ENCODE measurements at regions not wholly inside any gene's neighbourhood (a gene's known extent, or its start where the extent isn't known, plus 50 kb on each side); places are given as distances from the start of the nearest gene placed in this dataset.

DNA sequence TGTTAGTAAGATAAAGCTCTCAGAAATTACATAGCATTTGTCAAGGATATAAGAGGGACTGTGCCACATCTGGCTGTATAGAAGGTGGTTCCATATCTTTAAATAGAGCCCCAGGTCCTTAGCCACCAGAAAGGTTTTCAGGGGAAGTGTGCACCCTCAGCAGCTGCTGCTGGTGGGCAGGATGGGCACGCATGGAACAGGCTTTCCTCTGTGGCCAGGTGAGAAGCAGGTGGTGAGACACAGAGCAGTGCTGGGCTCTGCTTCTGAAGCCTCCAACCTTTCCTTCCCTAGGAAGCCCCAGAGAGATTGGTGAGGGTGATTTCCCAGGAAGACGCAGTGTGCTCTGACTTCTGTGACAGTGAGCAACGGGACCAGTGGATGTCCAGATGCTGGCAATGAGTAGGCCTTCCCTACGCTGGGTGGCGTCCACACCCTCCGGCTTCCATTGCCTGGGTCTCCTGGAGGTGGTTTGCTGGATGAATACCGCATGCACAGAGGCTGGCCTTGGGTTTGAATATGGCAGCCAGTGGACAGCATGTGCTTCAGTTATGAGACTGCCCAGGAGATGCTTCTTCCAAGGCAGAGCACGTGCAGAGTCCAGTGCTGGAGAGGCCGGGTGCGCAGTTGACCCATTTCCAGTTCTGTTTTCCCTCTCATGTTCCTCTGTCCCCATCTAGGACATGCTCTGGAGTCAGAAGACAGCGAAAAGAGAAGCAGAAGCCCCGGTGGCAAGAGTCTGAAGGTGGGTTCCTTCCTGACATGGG, 52.7 kb upstream of the POLG start:
- H3K9me2 ChIP-seq (ENCODE audit: insufficient read depth), result no peaks in the 10 kb centered on the region
- no peaks in the 10 kb centered on the region for H3K36me3 ChIP-seq (ENCODE audit: insufficient read depth)
- peaks cover 46% of the 10 kb centered on the region for H3K4me1 Mint-ChIP-seq

DNA sequence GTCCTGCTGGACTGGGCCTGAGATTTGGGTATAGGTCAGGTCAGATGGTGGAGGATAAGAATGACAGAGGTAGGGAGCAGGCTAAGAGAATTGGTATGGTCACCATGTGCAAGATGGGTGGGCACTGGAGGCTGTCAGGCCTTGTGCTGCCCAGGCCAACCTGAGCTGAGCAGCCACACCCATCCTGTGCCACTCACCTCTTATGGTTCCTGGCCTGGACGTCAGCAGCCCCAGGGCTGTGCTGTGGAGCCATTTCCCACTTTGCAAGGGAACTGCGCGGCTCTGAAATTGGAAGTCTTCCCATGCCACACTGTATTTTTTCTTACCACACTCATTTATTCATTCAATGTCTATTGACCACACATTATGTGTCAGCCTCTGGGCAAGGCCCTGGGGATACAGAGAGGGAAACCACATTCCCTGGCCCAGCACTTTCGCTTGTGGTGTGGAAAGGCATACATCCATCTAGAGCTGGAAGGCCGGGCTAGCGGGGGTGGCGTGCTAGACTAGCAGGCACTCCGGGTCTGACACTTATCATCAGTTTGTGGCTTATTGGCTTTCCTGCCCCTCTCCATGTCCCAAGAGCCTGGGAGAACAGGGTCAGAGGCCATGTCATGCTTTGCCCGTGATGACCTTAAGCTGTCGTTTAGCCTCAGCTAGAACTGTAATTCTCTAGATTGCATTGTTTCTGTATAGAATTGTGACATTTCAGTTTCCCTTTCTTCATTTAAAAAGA, 51.1 kb upstream of the POLG start:
- Histone ChIP-seq H3F3A (replicated peaks; ENCODE audit: low read depth) (no peaks in the 10 kb centered on the region), H3K36me3 (ENCODE audit: insufficient read depth) (peaks cover 5% of the 10 kb centered on the region; the same call in 1 of the 2 replicates), H3K27ac (ENCODE audit: low read depth) (no peak overlapping the region), H3K4me2 (no peak overlapping the region), H3K4me3 (no peak overlapping the region), H3K4me1 (ENCODE audit: insufficient read depth) (peaks cover 31% of the 10 kb centered on the region), H3K9me2 (ENCODE audit: insufficient read depth) (no peaks in the 10 kb centered on the region), H3K79me2 (replicated peaks; ENCODE audit: insufficient read depth) (no peaks in the 10 kb centered on the region), H4K20me1 (replicated peaks; ENCODE audit: insufficient read depth) (peaks cover 9% of the 10 kb centered on the region; the same call in 1 of the 2 replicates), H3K27me3 (ENCODE audit: insufficient read depth) (peaks cover 98% of the 10 kb centered on the region), H2AFZ (no peak overlapping the region)
- no peak overlapping the region for H3K4me3 Mint-ChIP-seq
- DNase-seq (ENCODE audit: low spot score) (no peak), ATAC-seq (no peak)
- no peaks in the 10 kb centered on the region for H3K9me3 Mint-ChIP-seq
- no peaks in the 10 kb centered on the region; the same call in 2 of the 3 replicates for H3K36me3 Mint-ChIP-seq (ENCODE audit: low read depth)
- no peak overlapping the region for H3K27ac Mint-ChIP-seq
- peaks cover 36% of the 10 kb centered on the region for H3K4me1 Mint-ChIP-seq
- H3K27me3 Mint-ChIP-seq (ENCODE audit: insufficient read depth, low read depth, poor library complexity), result peaks cover 85% of the 10 kb centered on the region
- TF ChIP-seq, protein P1, sequence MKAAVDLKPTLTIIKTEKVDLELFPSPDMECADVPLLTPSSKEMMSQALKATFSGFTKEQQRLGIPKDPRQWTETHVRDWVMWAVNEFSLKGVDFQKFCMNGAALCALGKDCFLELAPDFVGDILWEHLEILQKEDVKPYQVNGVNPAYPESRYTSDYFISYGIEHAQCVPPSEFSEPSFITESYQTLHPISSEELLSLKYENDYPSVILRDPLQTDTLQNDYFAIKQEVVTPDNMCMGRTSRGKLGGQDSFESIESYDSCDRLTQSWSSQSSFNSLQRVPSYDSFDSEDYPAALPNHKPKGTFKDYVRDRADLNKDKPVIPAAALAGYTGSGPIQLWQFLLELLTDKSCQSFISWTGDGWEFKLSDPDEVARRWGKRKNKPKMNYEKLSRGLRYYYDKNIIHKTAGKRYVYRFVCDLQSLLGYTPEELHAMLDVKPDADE (IDR thresholded peaks at IDR 0.05), result no peak
- TF ChIP-seq REST (IDR thresholded peaks at IDR 0.05; ENCODE audit: unreplicated experiment), result no peak
- TF ChIP-seq POLR2AphosphoS5 (IDR thresholded peaks at IDR 0.05; ENCODE audit: low read depth), result no peak
- no peak for TF ChIP-seq JUNB (IDR thresholded peaks at IDR 0.05; ENCODE audit: unreplicated experiment)
- no peak for TF ChIP-seq NANOG (IDR thresholded peaks at IDR 0.05; ENCODE audit: borderline replicate concordance)

More for the DNA sequence above, 52.7 kb upstream of the POLG start:
- Mint-ChIP-seq H3K4me3 (no peak overlapping the region), H3K27ac (no peak overlapping the region), H3K27me3 (ENCODE audit: insufficient read depth, low read depth, poor library complexity) (peaks cover 85% of the 10 kb centered on the region), H3K9me3 (no peaks in the 10 kb centered on the region), H3K36me3 (ENCODE audit: low read depth) (no peaks in the 10 kb centered on the region; the same call in 2 of the 3 replicates)
- Histone ChIP-seq H3K27me3 (ENCODE audit: insufficient read depth) (peaks cover 98% of the 10 kb centered on the region), H3K27ac (ENCODE audit: low read depth) (no peak overlapping the region), H2AFZ (no peak overlapping the region), H3K79me2 (replicated peaks; ENCODE audit: insufficient read depth) (no peaks in the 10 kb centered on the region), H4K20me1 (replicated peaks; ENCODE audit: insufficient read depth) (0 out of 2 replicates have a peak, but pooled peaks cover 8% of the 10 kb centered on the region), H3K4me1 (ENCODE audit: insufficient read depth) (peaks cover 38% of the 10 kb centered on the region), H3K4me3 (no peak overlapping the region), H3K4me2 (no peak overlapping the region), H3F3A (replicated peaks; ENCODE audit: low read depth) (no peaks in the 10 kb centered on the region)
- TF ChIP-seq CREB1 (CRISPR knock-in tag; IDR thresholded peaks at IDR 0.05; ENCODE audit: low read depth), result no peak
- TF ChIP-seq, protein P1 (IDR thresholded peaks at IDR 0.05), result no peak
- ATAC-seq (no peak), DNase-seq (ENCODE audit: low spot score) (no peak)
